ENCODE measurements at regions not wholly inside any gene's neighbourhood (a gene's known extent, or its start where the extent isn't known, plus 50 kb on each side); places are given as distances from the start of the nearest gene placed in this dataset.

GRCh38 chr2:147779440-147779839 is 65.4 kb upstream of the ACVR2A start:
- TF ChIP-seq CTCF (IDR thresholded peaks at IDR 0.05) (no peak), POLR2A (IDR thresholded peaks at IDR 0.05) (no peak)

All from Peyer's patch (tissue), 4 donors.